ENCODE measurements at regions not wholly inside any gene's neighbourhood (a gene's known extent, or its start where the extent isn't known, plus 50 kb on each side); places are given as distances from the start of the nearest gene placed in this dataset.

DNA sequence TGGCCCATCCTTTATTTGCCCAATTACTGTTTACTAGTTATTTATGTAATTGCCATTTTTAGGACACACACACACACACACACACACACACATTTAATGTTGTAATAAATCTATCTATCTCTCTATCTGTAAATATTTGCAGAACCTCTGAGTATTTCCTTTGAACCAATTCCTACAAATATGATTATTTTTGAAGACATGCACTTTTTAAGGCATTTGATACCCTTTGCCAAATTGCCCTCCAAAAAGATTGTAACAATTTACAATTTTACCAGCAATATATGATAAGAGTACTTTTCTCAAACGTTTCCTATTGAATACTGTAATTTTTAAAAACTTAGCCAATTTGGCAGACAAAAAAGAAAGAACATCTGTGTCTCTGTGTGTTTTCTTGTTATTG is 143.8 kb upstream of the FOXF1 start:
- TF ChIP-seq RNF2 (IDR thresholded peaks at IDR 0.05; ENCODE audit: borderline replicate concordance, low read depth) (no peak), POLR2A (IDR thresholded peaks at IDR 0.05; ENCODE audit: low read length) (no peak)
- TF ChIP-seq, protein P1, sequence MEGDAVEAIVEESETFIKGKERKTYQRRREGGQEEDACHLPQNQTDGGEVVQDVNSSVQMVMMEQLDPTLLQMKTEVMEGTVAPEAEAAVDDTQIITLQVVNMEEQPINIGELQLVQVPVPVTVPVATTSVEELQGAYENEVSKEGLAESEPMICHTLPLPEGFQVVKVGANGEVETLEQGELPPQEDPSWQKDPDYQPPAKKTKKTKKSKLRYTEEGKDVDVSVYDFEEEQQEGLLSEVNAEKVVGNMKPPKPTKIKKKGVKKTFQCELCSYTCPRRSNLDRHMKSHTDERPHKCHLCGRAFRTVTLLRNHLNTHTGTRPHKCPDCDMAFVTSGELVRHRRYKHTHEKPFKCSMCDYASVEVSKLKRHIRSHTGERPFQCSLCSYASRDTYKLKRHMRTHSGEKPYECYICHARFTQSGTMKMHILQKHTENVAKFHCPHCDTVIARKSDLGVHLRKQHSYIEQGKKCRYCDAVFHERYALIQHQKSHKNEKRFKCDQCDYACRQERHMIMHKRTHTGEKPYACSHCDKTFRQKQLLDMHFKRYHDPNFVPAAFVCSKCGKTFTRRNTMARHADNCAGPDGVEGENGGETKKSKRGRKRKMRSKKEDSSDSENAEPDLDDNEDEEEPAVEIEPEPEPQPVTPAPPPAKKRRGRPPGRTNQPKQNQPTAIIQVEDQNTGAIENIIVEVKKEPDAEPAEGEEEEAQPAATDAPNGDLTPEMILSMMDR (IDR thresholded peaks at IDR 0.05) = no peak
- TF ChIP-seq, protein P2, sequence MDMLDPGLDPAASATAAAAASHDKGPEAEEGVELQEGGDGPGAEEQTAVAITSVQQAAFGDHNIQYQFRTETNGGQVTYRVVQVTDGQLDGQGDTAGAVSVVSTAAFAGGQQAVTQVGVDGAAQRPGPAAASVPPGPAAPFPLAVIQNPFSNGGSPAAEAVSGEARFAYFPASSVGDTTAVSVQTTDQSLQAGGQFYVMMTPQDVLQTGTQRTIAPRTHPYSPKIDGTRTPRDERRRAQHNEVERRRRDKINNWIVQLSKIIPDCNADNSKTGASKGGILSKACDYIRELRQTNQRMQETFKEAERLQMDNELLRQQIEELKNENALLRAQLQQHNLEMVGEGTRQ (IDR thresholded peaks at IDR 0.05) = no peak

Data from A549 (cell line).